SK-N-SH treated with all-trans-retinoic acid at 6 μM for 48 hours (cell line): ENCODE measurements at regions not wholly inside any gene's neighbourhood (a gene's known extent, or its start where the extent isn't known, plus 50 kb on each side); places are given as distances from the start of the nearest gene placed in this dataset.

Source experiments
- ATAC-seq: fragments of 200-7000 bp; cut with Tn5 transposase; 3 replicates; pipeline ENCODE4 v1.9.1; 2020; ENCODE audit warnings: mild to moderate bottlenecking, moderate library complexity
- ARNTL ChIP-seq: fragments of 450-650 bp; formaldehyde crosslinking; IDR thresholded peaks from 2 replicates; pipeline ENCODE4 v1.5.0; 2020; ENCODE audit warnings: low read depth, mild to moderate bottlenecking, moderate library complexity, borderline replicate concordance
- BACH2 ChIP-seq: fragments of 250-450 bp; sonication (Bioruptor Pico); IDR thresholded peaks from 2 replicates; pipeline ENCODE4 v1.9.0; 2021; ENCODE audit warnings: mild to moderate bottlenecking, borderline replicate concordance
- CREB5 ChIP-seq: fragments of 250-450 bp; sonication (Bioruptor Pico); IDR thresholded peaks from 2 replicates; pipeline ENCODE4 v1.5.1; 2020; ENCODE audit warnings: low read depth, mild to moderate bottlenecking, moderate library complexity
- CSDC2 ChIP-seq: fragments of 250-450 bp; sonication (Bioruptor Pico); IDR thresholded peaks from 2 replicates; pipeline ENCODE4 v1.5.0; 2020; ENCODE audit warnings: mild to moderate bottlenecking, moderate library complexity
- CSRNP3 ChIP-seq: fragments of 250-450 bp; sonication (Bioruptor Pico); IDR thresholded peaks from 2 replicates; pipeline ENCODE4 v1.5.1; 2021; ENCODE audit warnings: mild to moderate bottlenecking, moderate library complexity
- ESRRG ChIP-seq: fragments of 250-450 bp; sonication (Bioruptor Pico); IDR thresholded peaks from 2 replicates; pipeline ENCODE4 v1.6.1; 2021; ENCODE audit warnings: mild to moderate bottlenecking
- GLIS3 ChIP-seq: fragments of 250-450 bp; sonication (Bioruptor Pico); IDR thresholded peaks from 2 replicates; pipeline ENCODE4 v1.5.0; 2020; ENCODE audit warnings: mild to moderate bottlenecking, moderate library complexity
- ISL1 ChIP-seq: fragments of 250-450 bp; sonication (Bioruptor Pico); IDR thresholded peaks from 2 replicates; pipeline ENCODE4 v2.1.2; 2022; ENCODE audit warnings: mild to moderate bottlenecking, moderate library complexity
- OSR1 ChIP-seq: fragments of 250-450 bp; sonication (Bioruptor Pico); IDR thresholded peaks from 2 replicates; pipeline ENCODE4 v1.8.0; 2022; ENCODE audit warnings: moderate library complexity, mild to moderate bottlenecking, inconsistent platforms
- PATZ1 ChIP-seq: fragments of 250-450 bp; sonication (Bioruptor Pico); IDR thresholded peaks from 2 replicates; pipeline ENCODE4 v1.8.0; 2020; ENCODE audit warnings: mild to moderate bottlenecking, moderate library complexity, borderline replicate concordance
- RARB ChIP-seq: fragments of 250-450 bp; sonication (Bioruptor Pico); IDR thresholded peaks from 2 replicates; pipeline ENCODE4 v1.8.0; 2021; ENCODE audit warnings: mild to moderate bottlenecking, moderate library complexity
- SNAI2 ChIP-seq: fragments of 250-450 bp; sonication (Bioruptor Pico); IDR thresholded peaks from 2 replicates; pipeline ENCODE4 v1.5.0; 2020; ENCODE audit warnings: mild to moderate bottlenecking, moderate library complexity
- TCF4 ChIP-seq: fragments of 250-450 bp; sonication (Bioruptor Pico); IDR thresholded peaks from 2 replicates; pipeline ENCODE4 v1.8.0; 2021; ENCODE audit warnings: mild to moderate bottlenecking, moderate library complexity, borderline replicate concordance
- TOX ChIP-seq: fragments of 250-450 bp; sonication (Bioruptor Pico); IDR thresholded peaks from 2 replicates; pipeline ENCODE4 v1.8.0; 2021; ENCODE audit warnings: mild to moderate bottlenecking, moderate library complexity, borderline replicate concordance
- TSHZ2 ChIP-seq: fragments of 250-450 bp; sonication (Bioruptor Pico); IDR thresholded peaks from 2 replicates; pipeline ENCODE4 v1.5.0; 2020; ENCODE audit warnings: mild to moderate bottlenecking, moderate library complexity
- ZC3H10 ChIP-seq: fragments of 250-450 bp; sonication (Bioruptor Pico); IDR thresholded peaks from 2 replicates; pipeline ENCODE4 v1.5.1; 2021; ENCODE audit warnings: mild to moderate bottlenecking, moderate library complexity
- ZFP3 ChIP-seq: fragments of 250-450 bp; sonication (Bioruptor Pico); IDR thresholded peaks from 2 replicates; pipeline ENCODE4 v1.5.0; 2020; ENCODE audit warnings: mild to moderate bottlenecking, moderate library complexity
- ZFP30 ChIP-seq: fragments of 450-650 bp; formaldehyde crosslinking; IDR thresholded peaks from 2 replicates; pipeline ENCODE4 v1.5.0; 2022; ENCODE audit warnings: mild to moderate bottlenecking, moderate library complexity
- ZNF565 ChIP-seq: fragments of 450-650 bp; formaldehyde crosslinking; conservative IDR thresholded peaks from 2 replicates; pipeline ENCODE4 v1.5.0; 2020; ENCODE audit warnings: low read depth, mild to moderate bottlenecking, moderate library complexity
- ZNF70 ChIP-seq: fragments of 450-650 bp; formaldehyde crosslinking; IDR thresholded peaks from 2 replicates; pipeline ENCODE4 v1.5.0; 2020; ENCODE audit warnings: mild to moderate bottlenecking, moderate library complexity
- ZNF8 ChIP-seq: fragments of 450-650 bp; formaldehyde crosslinking; IDR thresholded peaks from 2 replicates; pipeline ENCODE4 v1.5.0; 2020; ENCODE audit warnings: mild to moderate bottlenecking, moderate library complexity

GRCh38 chr6:19127081-19127480 lies 710.1 kb upstream of the ID4 start:
- ATAC-seq, result no peak
- TF ChIP-seq GLIS3 (CRISPR knock-in tag), result no peak

- no peak for ATAC-seq
- TF ChIP-seq SNAI2 (CRISPR knock-in tag) (no peak), ISL1 (CRISPR knock-in tag) (no peak), ZNF70 (CRISPR knock-in tag) (no peak), GLIS3 (CRISPR knock-in tag) (no peak), CSRNP3 (no peak), ZNF565 (no peak), PATZ1 (CRISPR knock-in tag) (no peak), ESRRG (CRISPR knock-in tag) (no peak), CSDC2 (CRISPR knock-in tag) (no peak), OSR1 (CRISPR knock-in tag) (no peak), TOX (CRISPR knock-in tag) (no peak), CREB5 (CRISPR knock-in tag) (no peak), RARB (no peak), TCF4 (no peak), BACH2 (CRISPR knock-in tag) (no peak), ZFP30 (no peak), TSHZ2 (CRISPR knock-in tag) (no peak)
These were observed 708.5 kb upstream of the ID4 start for GRCh38 chr6:19128701-19129100.

GRCh38 chr6:19135706-19136105 lies 701.5 kb upstream of the ID4 start:
- ATAC-seq, result no peak
- TF ChIP-seq TOX (CRISPR knock-in tag) (no peak), ARNTL (CRISPR knock-in tag) (no peak), ZFP3 (CRISPR knock-in tag) (no peak), PATZ1 (CRISPR knock-in tag) (no peak), TCF4 (no peak), ZNF565 (no peak), ZNF8 (CRISPR knock-in tag) (no peak), ZC3H10 (no peak), RARB (no peak), TSHZ2 (CRISPR knock-in tag) (no peak), CREB5 (CRISPR knock-in tag) (no peak), ZFP30 (no peak), CSDC2 (CRISPR knock-in tag) (no peak), GLIS3 (CRISPR knock-in tag) (no peak)
